NB4 (cell line): ENCODE measurements at regions not wholly inside any gene's neighbourhood (a gene's known extent, or its start where the extent isn't known, plus 50 kb on each side); places are given as distances from the start of the nearest gene placed in this dataset.

Source experiments
- POLR2A ChIP-seq: IDR thresholded peaks from 2 replicates; pipeline ENCODE4 v1.6.1; 2011; ENCODE audit warnings: mild to moderate bottlenecking; ENCODE audit not compliant: insufficient read length; ENCODE audit errors: extremely low read depth
- TF ChIP-seq, protein P1 (sequence below): IDR thresholded peaks from one replicate; pipeline ENCODE4 v1.5.1; 2012; ENCODE audit warnings: low read depth, low read length
- TF ChIP-seq, protein P2 (sequence below): IDR thresholded peaks from 2 replicates; pipeline ENCODE4 v1.6.1; 2011; ENCODE audit warnings: low read depth, low read length

DNA sequence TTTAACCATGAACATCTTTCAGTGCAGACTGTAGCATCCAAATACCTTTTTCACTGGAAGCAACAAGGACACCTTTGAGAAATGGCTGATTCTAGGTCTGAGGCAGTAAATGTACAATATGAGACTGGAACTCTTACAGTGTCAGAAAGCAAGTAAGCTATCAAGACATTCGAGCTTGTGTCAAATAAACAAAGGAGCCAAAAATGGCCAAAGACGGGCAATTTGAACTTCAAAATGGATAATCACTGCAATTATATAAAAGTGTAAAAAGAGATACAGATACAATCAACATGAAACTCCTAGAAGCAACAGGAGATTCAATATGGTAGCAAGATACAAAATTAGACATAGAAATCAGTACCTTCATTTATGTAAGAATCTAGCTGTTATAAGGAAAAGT lies 138.5 kb upstream of the CCDC54 start:
- no peak for TF ChIP-seq POLR2A
- TF ChIP-seq, protein P1, sequence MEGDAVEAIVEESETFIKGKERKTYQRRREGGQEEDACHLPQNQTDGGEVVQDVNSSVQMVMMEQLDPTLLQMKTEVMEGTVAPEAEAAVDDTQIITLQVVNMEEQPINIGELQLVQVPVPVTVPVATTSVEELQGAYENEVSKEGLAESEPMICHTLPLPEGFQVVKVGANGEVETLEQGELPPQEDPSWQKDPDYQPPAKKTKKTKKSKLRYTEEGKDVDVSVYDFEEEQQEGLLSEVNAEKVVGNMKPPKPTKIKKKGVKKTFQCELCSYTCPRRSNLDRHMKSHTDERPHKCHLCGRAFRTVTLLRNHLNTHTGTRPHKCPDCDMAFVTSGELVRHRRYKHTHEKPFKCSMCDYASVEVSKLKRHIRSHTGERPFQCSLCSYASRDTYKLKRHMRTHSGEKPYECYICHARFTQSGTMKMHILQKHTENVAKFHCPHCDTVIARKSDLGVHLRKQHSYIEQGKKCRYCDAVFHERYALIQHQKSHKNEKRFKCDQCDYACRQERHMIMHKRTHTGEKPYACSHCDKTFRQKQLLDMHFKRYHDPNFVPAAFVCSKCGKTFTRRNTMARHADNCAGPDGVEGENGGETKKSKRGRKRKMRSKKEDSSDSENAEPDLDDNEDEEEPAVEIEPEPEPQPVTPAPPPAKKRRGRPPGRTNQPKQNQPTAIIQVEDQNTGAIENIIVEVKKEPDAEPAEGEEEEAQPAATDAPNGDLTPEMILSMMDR, result no peak
- TF ChIP-seq, protein P2, sequence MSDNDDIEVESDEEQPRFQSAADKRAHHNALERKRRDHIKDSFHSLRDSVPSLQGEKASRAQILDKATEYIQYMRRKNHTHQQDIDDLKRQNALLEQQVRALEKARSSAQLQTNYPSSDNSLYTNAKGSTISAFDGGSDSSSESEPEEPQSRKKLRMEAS, result no peak
